Neural cell (in vitro differentiated cells): ENCODE measurements at regions not wholly inside any gene's neighbourhood (a gene's known extent, or its start where the extent isn't known, plus 50 kb on each side); places are given as distances from the start of the nearest gene placed in this dataset.

Experiments used
- H2AFZ ChIP-seq: fragments of 200-600, 300-800 bp; sonication (generic), shearing (Covaris generic); 2 replicates; pipeline ENCODE4 v1.6.0; 2014; ENCODE audit warnings: low read depth, mild to moderate bottlenecking, antibody characterized with exemption, low read length, moderate library complexity
- H3F3A ChIP-seq: fragments of 200-600 bp; shearing (Covaris generic); 2 replicates; pipeline ENCODE4 v1.6.1; 2016; ENCODE audit warnings: mild to moderate bottlenecking, moderate library complexity, mixed read lengths, antibody characterized with exemption, low read length; ENCODE audit not compliant: insufficient read depth, poor library complexity, severe bottlenecking
- H3K27ac ChIP-seq: fragments of 200-600, 300-800 bp; sonication (generic), shearing (Covaris generic); 2 replicates; pipeline ENCODE4 v1.5.1; 2014; ENCODE audit warnings: mild to moderate bottlenecking, low read length, moderate library complexity
- H3K27me3 ChIP-seq: fragments of 300-800, 200-600 bp; sonication (generic), shearing (Covaris generic); 2 replicates; pipeline ENCODE4 v1.6.0; 2014; ENCODE audit warnings: mild to moderate bottlenecking, low read depth, low read length, moderate library complexity; ENCODE audit not compliant: insufficient read depth
- H3K36me3 ChIP-seq: fragments of 300-800, 200-600 bp; sonication (generic), shearing (Covaris generic); 2 replicates; pipeline ENCODE4 v1.5.1; 2014; ENCODE audit warnings: mild to moderate bottlenecking, antibody characterized with exemption, low read length, moderate library complexity; ENCODE audit not compliant: insufficient read depth
- H3K4me2 ChIP-seq: fragments of 300-800, 200-600 bp; sonication (generic), shearing (Covaris generic); 2 replicates; pipeline ENCODE4 v1.6.0; 2014; ENCODE audit warnings: mild to moderate bottlenecking, low read length
- H3K4me3 ChIP-seq: fragments of 300-800, 200-600 bp; sonication (generic), shearing (Covaris generic); 2 replicates; pipeline ENCODE4 v1.5.1; 2014; ENCODE audit warnings: mild to moderate bottlenecking, low read length, moderate library complexity
- H3K79me2 ChIP-seq: fragments of 200-600 bp; shearing (Covaris generic); replicated peaks from 2 replicates; pipeline ENCODE4 v1.6.0; 2014; ENCODE audit warnings: mild to moderate bottlenecking, low read length, moderate library complexity; ENCODE audit not compliant: insufficient read depth
- H3K9ac ChIP-seq: fragments of 300-800, 200-600 bp; sonication (generic), shearing (Covaris generic); 2 replicates; pipeline ENCODE4 v1.6.1; 2016; ENCODE audit warnings: mild to moderate bottlenecking, low read length, mixed read lengths
- H3K9me2 ChIP-seq: fragments of 200-600 bp; shearing (Covaris generic); 2 replicates; pipeline ENCODE4 v1.6.1; 2016; ENCODE audit warnings: mild to moderate bottlenecking, low read length, mixed read lengths; ENCODE audit not compliant: insufficient read depth
- H3K9me3 ChIP-seq: fragments of 200-600, 300-800 bp; sonication (generic), shearing (Covaris generic); 2 replicates; pipeline ENCODE4 v1.6.1; 2016; ENCODE audit warnings: mild to moderate bottlenecking, mixed run types, low read length, moderate library complexity, mixed read lengths
- H4K20me1 ChIP-seq: fragments of 200-600 bp; shearing (Covaris generic); 2 replicates; pipeline ENCODE4 v1.6.1; 2016; ENCODE audit warnings: mild to moderate bottlenecking, mixed run types; ENCODE audit not compliant: insufficient read depth
- CTCF ChIP-seq: fragments of 450-650 bp; IDR thresholded peaks from 2 replicates; pipeline ENCODE4 v1.5.1; 2014; ENCODE audit warnings: antibody characterized with exemption, mild to moderate bottlenecking, moderate library complexity; ENCODE audit not compliant: poor library complexity, severe bottlenecking
- EP300 ChIP-seq: fragments of 450-650 bp; conservative IDR thresholded peaks from 2 replicates; pipeline ENCODE4 v1.6.1; 2014; ENCODE audit warnings: antibody characterized with exemption, mild to moderate bottlenecking, moderate library complexity; ENCODE audit not compliant: poor library complexity, severe bottlenecking
- EZH2 ChIP-seq: fragments of 200-600, 300-800 bp; shearing (Covaris generic), sonication (generic); IDR thresholded peaks from 2 replicates; pipeline ENCODE4 v1.6.1; 2014; ENCODE audit warnings: antibody characterized with exemption, low read length, borderline replicate concordance, mild to moderate bottlenecking; ENCODE audit not compliant: insufficient read depth, poor library complexity, severe bottlenecking
- MXI1 ChIP-seq: fragments of 450-650 bp; conservative IDR thresholded peaks from 2 replicates; pipeline ENCODE4 v1.6.1; 2014; ENCODE audit warnings: antibody characterized with exemption, mild to moderate bottlenecking; ENCODE audit not compliant: poor library complexity, severe bottlenecking
- POLR2AphosphoS5 ChIP-seq: IDR thresholded peaks from 2 replicates; pipeline ENCODE4 v1.6.1; 2012
- RAD21 ChIP-seq: fragments of 450-650 bp; conservative IDR thresholded peaks from 2 replicates; pipeline ENCODE4 v1.6.1; 2014; ENCODE audit warnings: antibody characterized with exemption, mild to moderate bottlenecking, moderate library complexity
- REST ChIP-seq: IDR thresholded peaks from 2 replicates; pipeline ENCODE4 v1.6.1; 2012; ENCODE audit warnings: borderline replicate concordance
- SMC3 ChIP-seq: fragments of 450-650 bp; conservative IDR thresholded peaks from 2 replicates; pipeline ENCODE4 v1.6.1; 2014; ENCODE audit warnings: antibody characterized with exemption, mild to moderate bottlenecking, moderate library complexity; ENCODE audit not compliant: poor library complexity
- TAF1 ChIP-seq: IDR thresholded peaks from 2 replicates; pipeline ENCODE4 v1.6.1; 2012; ENCODE audit warnings: low read depth

GRCh38 chr12:77362509-77363210 is 297.3 kb upstream of the E2F7 start:
- no peaks in the 10 kb centered on the region for H3K9me2 ChIP-seq
- peak overlapping the region; percentile 18 for H2AFZ ChIP-seq
- H3K4me3 ChIP-seq = peak overlapping the region; percentile 62
- H4K20me1 ChIP-seq = no peaks in the 10 kb centered on the region
- peaks cover 46% of the 10 kb centered on the region for H3K79me2 ChIP-seq
- TF ChIP-seq TAF1 (no peak), EZH2 (no peak), REST (no peak), SMC3 (no peak), POLR2AphosphoS5 (peak; percentile 71), RAD21 (no peak), MXI1 (no peak), CTCF (no peak), EP300 (peak; percentile 89)
- H3K4me2 ChIP-seq = peak overlapping the region; percentile 86
- peak overlapping the region; percentile 51 for H3K9ac ChIP-seq
- no peaks in the 10 kb centered on the region for H3F3A ChIP-seq
- H3K9me3 ChIP-seq = no peaks in the 10 kb centered on the region
- peak overlapping the region; percentile 78 for H3K27ac ChIP-seq
- H3K27me3 ChIP-seq = no peaks in the 10 kb centered on the region
- no peaks in the 10 kb centered on the region for H3K36me3 ChIP-seq

- Histone ChIP-seq H3K36me3 (no peaks in the 10 kb centered on the region), H3K4me3 (no peak overlapping the region)
- TF ChIP-seq TAF1 = no peak
- no peak for TF ChIP-seq CTCF
- no peak for TF ChIP-seq POLR2AphosphoS5
- no peak for TF ChIP-seq EZH2
- no peak for TF ChIP-seq REST
- no peak for TF ChIP-seq EP300
- no peak for TF ChIP-seq SMC3
- no peak for TF ChIP-seq MXI1
- TF ChIP-seq RAD21 = no peak
Measured at GRCh38 chr12:77357655-77358054, 292.3 kb upstream of the E2F7 start.

More at GRCh38 chr12:77357655-77358054, 292.3 kb upstream of the E2F7 start:
- H3K9me2 ChIP-seq = no peaks in the 10 kb centered on the region
- H3F3A ChIP-seq = no peaks in the 10 kb centered on the region
- H3K27ac ChIP-seq = no peak overlapping the region
- no peak overlapping the region for H2AFZ ChIP-seq
- H4K20me1 ChIP-seq = no peaks in the 10 kb centered on the region
- H3K27me3 ChIP-seq = no peaks in the 10 kb centered on the region
- no peak overlapping the region for H3K9ac ChIP-seq
- no peaks in the 10 kb centered on the region for H3K9me3 ChIP-seq
- no peak overlapping the region for H3K4me2 ChIP-seq
- peaks cover 22% of the 10 kb centered on the region for H3K79me2 ChIP-seq
